ENCODE measurements at regions not wholly inside any gene's neighbourhood (a gene's known extent, or its start where the extent isn't known, plus 50 kb on each side); places are given as distances from the start of the nearest gene placed in this dataset.

DNA sequence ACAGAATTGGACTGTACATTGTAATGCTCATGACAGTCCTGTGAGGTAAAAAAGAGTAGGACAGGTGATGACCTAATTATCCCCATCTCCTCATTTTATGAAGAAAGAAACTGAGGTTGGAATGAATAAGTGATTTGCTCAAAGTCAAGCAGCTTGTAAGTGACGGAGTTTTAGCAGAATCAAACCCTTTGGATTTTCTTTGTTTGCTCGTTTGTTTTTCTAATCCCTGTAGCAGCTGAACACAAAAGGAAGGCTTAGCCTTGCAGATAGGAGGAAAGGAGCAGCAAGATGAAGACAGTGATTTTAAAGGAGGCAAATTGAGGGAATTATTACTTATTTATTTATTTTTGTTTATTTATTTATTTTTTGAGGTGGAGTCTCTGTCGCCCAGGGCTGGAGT is 528.4 kb upstream of the AMOT start:
- H2AFZ ChIP-seq (ENCODE audit: low read depth, low read length) = no peak overlapping the region
- H3K4me3 ChIP-seq (ENCODE audit: low read length) = no peak overlapping the region

DNA sequence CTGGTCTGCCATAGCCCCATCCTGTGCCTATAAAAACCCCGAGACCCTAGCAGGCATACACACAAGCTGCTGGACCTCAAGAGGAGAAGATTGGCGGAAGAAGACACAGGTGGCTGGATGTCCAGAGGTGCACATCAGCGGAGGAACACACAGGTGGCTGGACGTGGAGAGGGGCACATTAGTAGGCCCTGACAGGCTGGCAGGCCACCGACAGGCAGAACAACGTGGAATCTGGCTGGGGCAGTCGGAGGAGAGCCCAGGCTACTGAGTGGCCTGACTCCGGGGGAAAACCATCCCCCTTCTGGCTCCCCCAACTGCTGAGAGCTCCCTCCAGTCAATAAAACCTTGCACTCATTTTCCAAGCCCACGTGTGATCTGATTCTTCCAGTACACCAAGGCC is 512.5 kb upstream of the AMOT start:
- Histone ChIP-seq H3K36me3 (ENCODE audit: insufficient read depth, low read length) (no peaks in the 10 kb centered on the region), H3K4me3 (ENCODE audit: low read length) (no peak overlapping the region), H2AFZ (ENCODE audit: low read depth, low read length) (no peak overlapping the region), H3K9me3 (ENCODE audit: low read length) (no peaks in the 10 kb centered on the region), H3K4me1 (ENCODE audit: insufficient read depth, low read length) (no peaks in the 10 kb centered on the region), H3K27me3 (ENCODE audit: insufficient read depth, low read length) (peaks cover 9% of the 10 kb centered on the region)

More for the DNA sequence above, 528.4 kb upstream of the AMOT start:
- no peaks in the 10 kb centered on the region for H3K4me1 ChIP-seq (ENCODE audit: insufficient read depth, low read length)
- H3K27me3 ChIP-seq (ENCODE audit: insufficient read depth, low read length) = no peaks in the 10 kb centered on the region
- no peaks in the 10 kb centered on the region for H3K9me3 ChIP-seq (ENCODE audit: low read length)
- no peaks in the 10 kb centered on the region for H3K36me3 ChIP-seq (ENCODE audit: insufficient read depth, low read length)

DNA sequence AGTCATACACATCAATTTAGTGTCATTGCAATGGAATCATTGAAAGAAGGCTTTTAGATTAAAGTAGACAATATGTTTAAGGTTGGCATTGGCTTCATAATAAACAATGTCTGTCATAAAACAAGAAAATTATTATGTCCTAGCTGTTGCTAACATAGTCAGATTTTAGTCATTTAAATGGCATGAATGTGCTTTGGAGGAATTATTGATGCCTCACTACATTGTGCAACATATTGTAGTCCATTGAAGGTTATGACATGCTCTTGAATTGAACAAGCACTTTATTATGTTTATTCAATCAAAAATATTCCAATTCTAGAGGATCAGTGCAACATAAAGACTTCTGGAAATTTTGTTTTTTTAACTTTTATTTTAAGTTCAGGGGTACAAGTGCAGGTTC is 489.8 kb upstream of the AMOT start:
- H2AFZ ChIP-seq (ENCODE audit: low read depth, low read length) = no peak overlapping the region
- H3K4me3 ChIP-seq (ENCODE audit: low read length) = no peak overlapping the region
- no peaks in the 10 kb centered on the region for H3K27me3 ChIP-seq (ENCODE audit: insufficient read depth, low read length)
- H3K36me3 ChIP-seq (ENCODE audit: insufficient read depth, low read length) = no peaks in the 10 kb centered on the region
- no peaks in the 10 kb centered on the region for H3K4me1 ChIP-seq (ENCODE audit: insufficient read depth, low read length)
- H3K9me3 ChIP-seq (ENCODE audit: low read length) = no peaks in the 10 kb centered on the region

DNA sequence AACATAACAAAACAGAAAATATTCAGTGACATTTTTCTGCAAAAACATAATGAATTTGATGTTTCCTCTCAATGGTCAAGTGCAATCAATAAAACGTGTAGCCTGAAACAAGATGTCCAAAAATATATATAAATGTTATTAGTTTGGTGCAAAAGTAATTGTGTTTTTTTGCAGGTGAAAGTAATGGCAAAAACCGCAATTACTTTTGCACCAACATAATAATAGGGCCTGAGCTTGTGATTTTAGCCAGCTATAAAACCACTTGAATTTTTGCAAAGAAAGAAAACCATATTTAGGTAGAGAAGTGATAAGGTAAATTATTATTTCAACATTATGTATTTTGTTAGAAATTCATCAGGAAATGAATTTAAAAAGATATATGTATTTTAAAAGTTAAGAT is 475.3 kb upstream of the AMOT start:
- no peaks in the 10 kb centered on the region for H3K4me1 ChIP-seq (ENCODE audit: insufficient read depth, low read length)
- H3K36me3 ChIP-seq (ENCODE audit: insufficient read depth, low read length) = no peaks in the 10 kb centered on the region
- H3K27me3 ChIP-seq (ENCODE audit: insufficient read depth, low read length) = no peaks in the 10 kb centered on the region
- H3K4me3 ChIP-seq (ENCODE audit: low read length) = no peak overlapping the region
- no peak overlapping the region for H2AFZ ChIP-seq (ENCODE audit: low read depth, low read length)
- no peaks in the 10 kb centered on the region for H3K9me3 ChIP-seq (ENCODE audit: low read length)

DNA sequence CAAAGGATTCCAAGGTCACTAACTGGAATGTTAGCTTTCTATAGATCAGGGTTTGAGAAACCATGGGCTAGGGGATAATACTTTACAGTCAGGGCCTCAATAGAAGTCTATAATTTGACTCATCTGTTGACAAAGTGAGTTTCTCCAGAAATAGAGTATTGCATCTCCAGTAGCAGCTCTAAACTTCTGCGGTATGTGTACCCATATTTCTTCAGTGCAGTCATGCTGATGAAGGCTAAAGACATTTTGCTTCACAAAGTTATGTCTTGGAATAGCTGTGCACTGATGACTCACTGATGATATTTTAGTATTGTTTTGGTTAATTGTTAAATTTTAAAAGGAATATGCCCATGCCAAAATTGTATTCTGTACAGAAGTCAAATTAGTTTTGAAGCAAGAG is 464.9 kb upstream of the AMOT start:
- Histone ChIP-seq H2AFZ (ENCODE audit: low read depth, low read length) (no peak overlapping the region), H3K9me3 (ENCODE audit: low read length) (no peaks in the 10 kb centered on the region), H3K27me3 (ENCODE audit: insufficient read depth, low read length) (no peaks in the 10 kb centered on the region), H3K4me3 (ENCODE audit: low read length) (no peak overlapping the region), H3K4me1 (ENCODE audit: insufficient read depth, low read length) (no peaks in the 10 kb centered on the region), H3K36me3 (ENCODE audit: insufficient read depth, low read length) (no peaks in the 10 kb centered on the region)

DNA sequence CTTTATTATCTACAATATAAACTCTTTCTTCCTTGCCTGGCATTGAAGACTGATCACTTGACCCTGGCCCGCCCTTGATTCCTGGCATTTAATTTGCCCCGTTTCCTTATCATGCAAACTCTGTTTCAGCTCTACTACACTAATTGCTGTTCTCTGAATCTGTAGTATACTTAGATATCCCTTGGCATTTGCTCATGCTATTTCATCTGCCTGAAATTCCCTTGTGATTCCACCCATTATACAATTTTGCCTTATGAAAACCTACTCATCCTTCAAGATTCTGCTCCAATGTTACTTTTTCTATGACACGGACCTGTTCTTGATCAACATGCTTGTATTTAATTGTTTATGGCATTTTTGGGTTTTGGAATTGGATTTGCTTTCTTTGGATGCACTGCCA is 459.9 kb upstream of the AMOT start:
- Histone ChIP-seq H2AFZ (ENCODE audit: low read depth, low read length) (no peak overlapping the region), H3K9me3 (ENCODE audit: low read length) (no peaks in the 10 kb centered on the region), H3K4me1 (ENCODE audit: insufficient read depth, low read length) (no peaks in the 10 kb centered on the region), H3K36me3 (ENCODE audit: insufficient read depth, low read length) (no peaks in the 10 kb centered on the region), H3K27me3 (ENCODE audit: insufficient read depth, low read length) (no peaks in the 10 kb centered on the region), H3K4me3 (ENCODE audit: low read length) (no peak overlapping the region)

DNA sequence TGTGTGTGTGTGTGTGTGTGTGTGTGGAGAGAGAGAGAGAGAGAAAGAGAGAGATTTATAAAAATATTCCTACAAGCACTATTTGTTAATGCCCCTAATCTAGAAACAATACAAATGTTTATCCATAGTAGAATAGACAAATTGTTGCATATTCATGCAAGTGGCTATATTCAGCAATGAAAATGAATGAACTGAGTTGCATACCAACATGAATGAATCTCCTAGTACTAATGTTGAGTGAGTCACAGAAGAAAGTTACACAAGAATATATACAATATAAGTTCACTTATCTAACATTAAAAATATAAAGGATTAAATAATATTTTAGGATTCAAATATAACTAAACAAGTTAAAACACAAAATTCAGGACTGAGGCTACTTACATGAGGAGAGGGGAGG is 456.8 kb upstream of the AMOT start:
- H3K4me3 ChIP-seq (ENCODE audit: low read length) = no peak overlapping the region
- no peaks in the 10 kb centered on the region for H3K27me3 ChIP-seq (ENCODE audit: insufficient read depth, low read length)
- H3K36me3 ChIP-seq (ENCODE audit: insufficient read depth, low read length) = no peaks in the 10 kb centered on the region
- no peak overlapping the region for H2AFZ ChIP-seq (ENCODE audit: low read depth, low read length)
- H3K9me3 ChIP-seq (ENCODE audit: low read length) = no peaks in the 10 kb centered on the region
- no peaks in the 10 kb centered on the region for H3K4me1 ChIP-seq (ENCODE audit: insufficient read depth, low read length)

DNA sequence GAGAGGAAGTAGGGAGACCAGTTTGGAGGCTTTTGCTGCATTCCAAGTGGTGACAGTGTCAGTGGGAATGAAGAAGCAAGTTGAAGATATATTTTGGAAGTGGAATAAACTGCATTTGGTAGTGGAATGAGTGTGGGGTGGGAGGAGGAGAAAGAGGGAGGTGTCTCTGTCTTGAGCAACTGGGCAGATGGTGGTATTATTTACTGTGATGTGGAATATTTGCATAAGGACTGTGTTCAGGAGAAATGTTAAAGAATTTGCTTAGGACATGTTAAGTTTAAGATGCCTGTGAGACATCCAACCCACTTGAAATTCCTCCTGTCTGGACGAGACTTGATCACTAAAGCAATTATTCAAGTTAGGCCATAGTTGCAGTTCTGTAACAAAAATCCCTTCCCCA is 448.9 kb upstream of the AMOT start:
- Histone ChIP-seq H2AFZ (ENCODE audit: low read depth, low read length) (no peak overlapping the region), H3K4me3 (ENCODE audit: low read length) (no peak overlapping the region), H3K4me1 (ENCODE audit: insufficient read depth, low read length) (no peaks in the 10 kb centered on the region), H3K27me3 (ENCODE audit: insufficient read depth, low read length) (no peaks in the 10 kb centered on the region), H3K36me3 (ENCODE audit: insufficient read depth, low read length) (no peaks in the 10 kb centered on the region), H3K9me3 (ENCODE audit: low read length) (no peaks in the 10 kb centered on the region)

DNA sequence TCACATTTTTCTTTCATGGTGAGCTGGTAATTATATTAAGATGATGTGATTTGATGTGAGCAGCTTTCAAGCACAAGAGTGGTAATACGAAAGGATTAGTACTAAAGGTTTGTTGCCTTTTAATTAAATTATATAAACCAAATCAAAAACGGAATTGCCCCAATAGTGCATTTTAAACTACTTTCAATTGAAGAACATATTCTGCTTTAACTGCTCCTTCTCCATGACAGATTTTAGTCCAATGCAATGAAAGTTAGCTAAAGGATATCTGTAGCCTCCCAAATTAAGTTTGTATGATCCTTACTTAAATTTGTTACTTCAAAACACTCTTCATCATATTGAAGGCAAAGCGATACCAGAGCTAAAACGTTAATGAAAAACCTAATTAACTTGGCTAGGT is 447.1 kb upstream of the AMOT start:
- Histone ChIP-seq H3K4me1 (ENCODE audit: insufficient read depth, low read length) (no peaks in the 10 kb centered on the region), H3K9me3 (ENCODE audit: low read length) (no peaks in the 10 kb centered on the region), H3K36me3 (ENCODE audit: insufficient read depth, low read length) (no peaks in the 10 kb centered on the region), H3K27me3 (ENCODE audit: insufficient read depth, low read length) (no peaks in the 10 kb centered on the region), H3K4me3 (ENCODE audit: low read length) (no peak overlapping the region), H2AFZ (ENCODE audit: low read depth, low read length) (no peak overlapping the region)

DNA sequence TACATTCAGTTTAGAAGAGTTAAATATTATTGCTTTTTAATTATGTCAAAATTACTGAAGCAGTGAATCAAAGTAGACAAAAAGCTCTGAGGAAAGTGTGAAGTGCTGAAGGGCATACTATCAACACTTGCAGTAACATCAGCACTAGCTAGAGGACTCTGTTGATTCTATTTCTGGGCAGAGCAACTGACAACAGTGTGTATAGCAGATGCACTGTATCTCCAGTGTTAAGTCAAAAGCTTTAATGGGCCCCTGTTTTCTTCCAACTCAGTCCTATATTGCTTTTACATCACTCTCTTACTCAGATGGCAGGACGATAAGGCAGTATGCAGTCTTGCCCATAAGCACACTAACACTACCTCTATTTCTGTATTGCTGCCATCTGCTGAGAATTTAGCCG is 435.2 kb upstream of the AMOT start:
- no peak overlapping the region for H3K4me3 ChIP-seq (ENCODE audit: low read length)
- H3K4me1 ChIP-seq (ENCODE audit: insufficient read depth, low read length) = no peaks in the 10 kb centered on the region
- H3K36me3 ChIP-seq (ENCODE audit: insufficient read depth, low read length) = no peaks in the 10 kb centered on the region
- H3K27me3 ChIP-seq (ENCODE audit: insufficient read depth, low read length) = no peaks in the 10 kb centered on the region
- no peaks in the 10 kb centered on the region for H3K9me3 ChIP-seq (ENCODE audit: low read length)
- no peak overlapping the region for H2AFZ ChIP-seq (ENCODE audit: low read depth, low read length)

DNA sequence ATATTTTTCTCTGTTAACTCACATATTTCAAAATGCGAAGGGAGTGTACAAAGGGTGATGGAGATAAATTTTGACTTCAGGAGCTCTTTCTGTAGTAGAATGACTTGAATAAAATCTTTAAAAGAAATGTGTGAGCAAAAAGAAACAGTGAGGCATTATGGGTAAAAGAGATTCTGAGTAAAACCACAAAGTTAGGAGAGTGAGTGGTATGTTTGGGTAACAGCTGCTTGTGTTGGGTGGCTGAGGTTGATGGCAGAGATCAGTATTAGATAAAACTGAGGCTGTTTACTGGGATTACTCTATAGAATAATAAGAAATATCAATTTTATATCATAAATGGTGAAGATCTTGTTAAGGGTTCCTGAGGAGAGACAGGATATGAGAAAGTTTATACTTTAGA is 434.2 kb upstream of the AMOT start:
- H3K4me3 ChIP-seq (ENCODE audit: low read length) = no peak overlapping the region
- no peak overlapping the region for H2AFZ ChIP-seq (ENCODE audit: low read depth, low read length)
- no peaks in the 10 kb centered on the region for H3K27me3 ChIP-seq (ENCODE audit: insufficient read depth, low read length)
- H3K9me3 ChIP-seq (ENCODE audit: low read length) = no peaks in the 10 kb centered on the region
- H3K4me1 ChIP-seq (ENCODE audit: insufficient read depth, low read length) = no peaks in the 10 kb centered on the region
- no peaks in the 10 kb centered on the region for H3K36me3 ChIP-seq (ENCODE audit: insufficient read depth, low read length)

DNA sequence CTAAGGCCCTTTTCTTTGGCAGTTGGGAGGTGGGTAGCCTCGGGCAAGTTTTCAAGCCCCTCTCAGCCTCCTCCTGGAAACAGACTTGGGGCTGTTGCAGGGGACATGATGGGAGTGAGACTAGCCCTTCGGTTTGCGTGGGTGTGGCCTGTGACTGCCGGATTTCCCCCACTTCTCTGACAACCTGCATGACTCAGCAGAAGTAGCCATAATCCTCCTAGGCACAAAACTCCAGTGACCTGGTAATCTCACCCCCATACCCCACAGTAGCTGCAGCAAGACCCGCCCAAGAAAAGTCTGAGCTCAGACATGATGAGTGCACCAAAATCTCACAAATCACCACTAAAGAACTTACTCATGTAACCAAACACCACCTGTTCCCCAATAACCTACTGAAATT is 433.7 kb upstream of the AMOT start:
- no peaks in the 10 kb centered on the region for H3K9me3 ChIP-seq (ENCODE audit: low read length)
- no peak overlapping the region for H2AFZ ChIP-seq (ENCODE audit: low read depth, low read length)
- no peaks in the 10 kb centered on the region for H3K27me3 ChIP-seq (ENCODE audit: insufficient read depth, low read length)
- H3K4me3 ChIP-seq (ENCODE audit: low read length) = no peak overlapping the region
- H3K36me3 ChIP-seq (ENCODE audit: insufficient read depth, low read length) = no peaks in the 10 kb centered on the region
- no peaks in the 10 kb centered on the region for H3K4me1 ChIP-seq (ENCODE audit: insufficient read depth, low read length)

DNA sequence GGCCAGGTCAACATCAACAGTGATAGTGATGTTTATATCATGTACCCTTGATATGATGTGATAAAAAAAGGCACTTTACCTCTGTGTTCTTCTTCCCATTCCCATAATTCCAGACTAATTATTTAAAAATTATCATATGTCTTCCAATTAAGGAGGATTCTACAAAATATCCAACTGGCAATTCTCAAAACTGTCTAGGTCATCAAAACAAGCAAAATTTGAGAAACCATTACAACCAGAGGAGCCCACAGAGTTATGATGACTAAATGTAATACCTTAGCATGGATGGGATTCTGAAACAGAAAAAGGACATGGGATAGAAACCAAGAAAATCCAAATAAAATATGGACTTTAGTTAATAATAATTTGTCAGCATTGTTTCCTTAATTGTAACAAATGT is 428.6 kb upstream of the AMOT start:
- Histone ChIP-seq H3K27me3 (ENCODE audit: insufficient read depth, low read length) (no peaks in the 10 kb centered on the region), H3K9me3 (ENCODE audit: low read length) (no peaks in the 10 kb centered on the region), H3K36me3 (ENCODE audit: insufficient read depth, low read length) (no peaks in the 10 kb centered on the region), H2AFZ (ENCODE audit: low read depth, low read length) (no peak overlapping the region), H3K4me3 (ENCODE audit: low read length) (no peak overlapping the region), H3K4me1 (ENCODE audit: insufficient read depth, low read length) (no peaks in the 10 kb centered on the region)

DNA sequence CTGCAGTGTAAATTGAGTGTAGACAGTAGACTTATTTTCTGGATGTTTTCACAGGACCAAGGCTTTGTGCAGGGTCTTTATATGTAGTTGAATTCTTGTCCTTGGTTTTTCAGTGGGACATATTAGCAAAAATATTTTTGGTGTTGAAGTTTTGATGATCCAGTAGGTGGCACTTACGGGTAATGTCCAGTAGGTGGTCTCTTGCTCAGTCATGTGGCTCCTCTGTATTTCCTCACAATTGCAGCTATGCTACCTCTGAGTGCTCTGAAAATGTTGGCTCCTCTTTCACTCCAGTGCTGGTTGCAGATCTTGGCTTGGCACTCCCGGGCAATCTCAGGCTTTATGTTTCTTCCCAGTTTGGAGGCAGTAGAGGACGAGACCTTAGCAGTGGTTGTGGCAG is 419.8 kb upstream of the AMOT start:
- Histone ChIP-seq H3K36me3 (ENCODE audit: insufficient read depth, low read length) (no peaks in the 10 kb centered on the region), H3K4me3 (ENCODE audit: low read length) (no peak overlapping the region), H3K9me3 (ENCODE audit: low read length) (no peaks in the 10 kb centered on the region), H3K27me3 (ENCODE audit: insufficient read depth, low read length) (no peaks in the 10 kb centered on the region), H3K4me1 (ENCODE audit: insufficient read depth, low read length) (no peaks in the 10 kb centered on the region), H2AFZ (ENCODE audit: low read depth, low read length) (no peak overlapping the region)

Data from neuron (in vitro differentiated cells).